Calu3 (cell line): ENCODE measurements at regions not wholly inside any gene's neighbourhood (a gene's known extent, or its start where the extent isn't known, plus 50 kb on each side); places are given as distances from the start of the nearest gene placed in this dataset.

Source experiments
- BruUV-seq: library from RNA; stranded (reverse); fragments of 400-500 nt; replicated peaks from 2 replicates; lab custom pipeline; 2021; lab: Mats Ljungman, UMichigan
- CTCF ChIA-PET: fragments of 300-600 bp; sonication (Branson Sonifier 250); formaldehyde crosslinking; loops from one replicate; lab custom pipeline; 2022; ENCODE audit warnings: antibody characterized with exemption; lab: Charles Lee
- DNase-seq: peaks from one replicate; pipeline ENCODE4 v3.0.0; 2022
- H3K27ac Mint-ChIP-seq: one replicate; pipeline ENCODE4 v1.8.0; 2022; ENCODE audit warnings: mixed read lengths; ENCODE audit not compliant: unreplicated experiment
- H3K27me3 Mint-ChIP-seq: one replicate; pipeline ENCODE4 v1.8.0; 2022; ENCODE audit warnings: mixed read lengths; ENCODE audit not compliant: unreplicated experiment
- H3K36me3 Mint-ChIP-seq: one replicate; pipeline ENCODE4 v1.8.0; 2022; ENCODE audit warnings: mild to moderate bottlenecking, moderate library complexity, mixed read lengths; ENCODE audit not compliant: insufficient read depth, unreplicated experiment
- H3K4me1 Mint-ChIP-seq: one replicate; pipeline ENCODE4 v1.8.0; 2022; ENCODE audit warnings: mild to moderate bottlenecking, low read depth, mixed read lengths; ENCODE audit not compliant: unreplicated experiment
- H3K4me3 Mint-ChIP-seq: one replicate; pipeline ENCODE4 v1.8.0; 2022; ENCODE audit warnings: mild to moderate bottlenecking, low read depth, moderate library complexity, mixed read lengths; ENCODE audit not compliant: unreplicated experiment
- H3K9me3 Mint-ChIP-seq: one replicate; pipeline ENCODE4 v1.8.0; 2022; ENCODE audit warnings: low read depth, mixed read lengths; ENCODE audit not compliant: unreplicated experiment
- CTCF ChIP-seq: fragments of 200-600 bp; IDR thresholded peaks from one replicate; pipeline ENCODE4 v1.8.0; 2022; ENCODE audit warnings: antibody characterized with exemption; ENCODE audit not compliant: unreplicated experiment
- intact Hi-C: fragments of 100-400 bp; cut with micrococcal nuclease; formaldehyde crosslinking; loops from one replicate; pipeline ENCODE4 v1.10.0; 2022; ENCODE audit not compliant: unreplicated experiment

- no peaks in the 10 kb centered on the region for H3K27me3 Mint-ChIP-seq
- CTCF ChIA-PET, result no interaction called here
- no peak for TF ChIP-seq CTCF
These were observed 328.9 kb upstream of the MAF start for GRCh38 chr16:79929260-79929965.

DNA sequence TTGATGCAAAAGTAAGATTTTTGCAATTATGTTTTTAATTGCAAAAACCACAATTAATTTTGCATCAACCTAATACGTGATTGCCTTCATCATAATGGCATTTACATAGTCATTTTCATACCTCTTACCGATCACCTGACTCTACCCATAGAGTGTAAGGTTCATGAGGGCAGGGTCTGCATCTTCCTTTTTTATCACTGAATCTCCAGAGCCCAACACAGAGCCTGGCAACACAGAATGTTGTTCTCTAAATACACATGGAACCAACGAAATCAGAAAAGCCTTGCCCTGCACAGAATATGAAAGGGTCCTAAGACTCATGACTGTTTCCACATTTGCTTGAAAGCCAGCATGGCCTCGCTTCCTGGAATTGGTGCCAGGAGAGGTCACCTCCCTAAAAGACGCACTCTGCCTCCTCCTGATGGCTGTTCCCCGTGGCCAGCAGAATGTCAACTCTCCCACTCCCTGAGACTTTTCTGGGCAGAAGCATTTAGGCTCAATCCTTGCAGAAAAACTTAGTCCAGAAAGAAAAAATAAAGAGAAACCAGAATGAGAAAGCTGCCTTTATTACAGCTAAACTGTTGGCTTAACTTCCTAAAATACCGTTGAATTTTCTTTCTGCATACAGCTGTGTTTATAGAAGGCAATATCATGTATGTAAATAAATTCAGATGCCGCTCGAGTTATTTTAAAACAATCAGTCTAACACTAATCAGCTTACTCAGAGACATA, 327.8 kb upstream of the MAF start:
- no peak for DNase-seq
- Mint-ChIP-seq H3K36me3 (no peaks in the 10 kb centered on the region), H3K4me1 (no peaks in the 10 kb centered on the region), H3K4me3 (no peak overlapping the region), H3K27me3 (no peaks in the 10 kb centered on the region), H3K9me3 (peaks cover 6% of the 10 kb centered on the region), H3K27ac (no peak overlapping the region)
- BruUV-seq, result no TSS peak
- CTCF ChIA-PET, result no interaction called here
- intact Hi-C loops, result no loop called here
- TF ChIP-seq CTCF, result no peak

More at GRCh38 chr16:79929260-79929965, 328.9 kb upstream of the MAF start:
- no peak overlapping the region for H3K4me3 Mint-ChIP-seq
- H3K9me3 Mint-ChIP-seq, result peaks cover 6% of the 10 kb centered on the region
- H3K36me3 Mint-ChIP-seq, result no peaks in the 10 kb centered on the region
- no TSS peak for BruUV-seq
- intact Hi-C loops, result no loop called here
- H3K4me1 Mint-ChIP-seq, result no peaks in the 10 kb centered on the region
- no peak for DNase-seq
- H3K27ac Mint-ChIP-seq, result no peak overlapping the region

DNA sequence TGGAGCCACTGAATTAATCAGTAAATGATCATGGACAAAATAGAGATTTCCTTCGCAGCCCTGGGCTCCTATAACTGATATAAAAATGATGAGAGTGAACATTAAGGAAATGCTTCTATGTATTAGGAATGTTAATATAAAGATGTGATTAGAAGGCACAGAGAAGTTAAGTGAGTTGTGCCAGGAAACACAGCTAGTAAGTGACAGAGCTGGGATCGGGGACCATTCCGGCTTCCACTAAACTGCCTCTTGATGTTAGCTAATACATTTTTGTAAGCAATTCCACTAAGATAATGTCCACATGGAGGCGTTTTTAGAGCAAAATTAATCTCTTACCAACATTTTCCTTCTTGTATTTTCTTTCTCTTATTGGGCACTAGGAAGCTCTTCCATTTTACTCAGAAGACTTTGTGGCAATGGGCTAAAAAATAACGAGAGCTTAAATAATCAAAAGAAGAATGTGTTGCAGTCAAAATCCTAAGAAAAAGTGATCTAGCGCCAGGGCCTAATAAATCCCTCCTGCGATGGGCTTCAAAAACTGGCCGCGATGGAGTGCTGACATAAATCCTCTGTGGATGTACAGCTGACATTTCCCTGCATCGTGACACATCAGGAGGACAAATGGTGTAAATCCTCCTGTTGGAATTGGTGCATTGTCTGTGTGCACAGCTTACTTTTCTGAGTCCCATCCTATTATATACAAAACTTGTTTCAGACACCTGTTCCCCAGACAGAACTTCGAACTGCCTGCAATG, 326.1 kb upstream of the MAF start:
- peaks cover 6% of the 10 kb centered on the region for H3K9me3 Mint-ChIP-seq
- H3K4me1 Mint-ChIP-seq, result no peaks in the 10 kb centered on the region
- intact Hi-C loops, result no loop called here
- no peak overlapping the region for H3K4me3 Mint-ChIP-seq
- BruUV-seq, result no TSS peak
- TF ChIP-seq CTCF, result no peak
- no peaks in the 10 kb centered on the region for H3K36me3 Mint-ChIP-seq
- DNase-seq, result no peak
- no peaks in the 10 kb centered on the region for H3K27me3 Mint-ChIP-seq
- H3K27ac Mint-ChIP-seq, result no peak overlapping the region
- CTCF ChIA-PET, result interaction anchor here (1.0 kb wide), 1 partner anchor 8 kb away, joined by 4 read pairs; no protein-coding TSS in a partner anchor

- no peak for TF ChIP-seq CTCF
- Mint-ChIP-seq H3K27me3 (no peaks in the 10 kb centered on the region), H3K36me3 (no peaks in the 10 kb centered on the region), H3K9me3 (no peaks in the 10 kb centered on the region), H3K27ac (no peak overlapping the region), H3K4me1 (no peaks in the 10 kb centered on the region), H3K4me3 (no peak overlapping the region)
- intact Hi-C loops, result no loop called here
- BruUV-seq, result no TSS peak
- CTCF ChIA-PET, result no interaction called here
- no peak for DNase-seq
These were observed 322.9 kb upstream of the MAF start for GRCh38 chr16:79923431-79923830.
